ENCODE measurements at regions not wholly inside any gene's neighbourhood (a gene's known extent, or its start where the extent isn't known, plus 50 kb on each side); places are given as distances from the start of the nearest gene placed in this dataset.
"Not testable (repeated sequence)": the region's sequence is repeated elsewhere in the genome, so short reads cannot be mapped to it uniquely, and the experiment has no call there.

DNA sequence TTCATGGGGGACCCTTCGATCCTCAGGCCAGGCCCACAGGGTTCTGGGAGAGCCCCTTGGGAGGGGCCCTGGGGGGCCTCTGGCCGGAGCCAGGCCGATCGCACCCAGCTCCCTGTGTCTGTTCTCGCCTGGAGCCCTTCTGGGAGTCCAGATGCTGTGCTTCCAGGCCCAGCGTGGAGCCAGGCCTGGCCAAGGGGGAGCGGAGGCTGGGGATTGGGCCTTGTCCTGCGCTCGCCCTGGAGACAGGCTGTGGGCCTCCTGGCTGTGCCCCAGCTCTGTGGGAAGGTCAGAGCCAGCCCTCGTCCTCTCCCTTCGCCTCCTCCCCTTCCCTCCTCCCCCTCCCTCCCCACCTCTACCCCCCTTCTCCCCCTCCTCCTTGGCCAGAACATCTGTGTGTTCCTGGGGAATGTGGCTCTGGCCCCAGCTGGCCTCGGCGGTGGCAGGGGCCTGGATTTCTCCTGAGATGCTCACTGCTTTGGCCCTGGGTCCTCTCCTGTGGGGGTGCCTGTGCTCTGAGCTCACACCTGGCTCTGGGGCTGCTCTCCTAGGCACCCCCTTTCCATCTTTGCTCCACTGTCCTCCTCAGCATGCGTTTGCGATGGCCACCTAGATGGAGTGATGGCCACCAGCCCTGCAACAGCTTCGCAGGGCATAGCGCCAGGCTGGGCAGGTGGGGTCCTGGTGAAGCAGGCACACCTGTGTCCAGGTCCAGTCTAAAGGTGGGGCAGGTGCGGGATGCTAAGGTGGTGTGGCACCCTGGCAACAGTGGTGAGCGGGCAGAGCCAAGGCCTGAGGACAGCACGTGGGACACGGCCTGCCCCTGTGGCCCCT lies 90.6 kb upstream of the CIBAR2 start:
- H2AFZ ChIP-seq (ENCODE audit: low read length): no peak overlapping the region
- no peaks in the 10 kb centered on the region for H3K36me3 ChIP-seq (ENCODE audit: insufficient read depth, low read length)
- H3K9me3 ChIP-seq (ENCODE audit: insufficient read depth, low read depth, low read length): no peaks in the 10 kb centered on the region
- H3K4me2 ChIP-seq (ENCODE audit: low read depth, low read length, poor library complexity, severe bottlenecking): no peak overlapping the region
- H3K27me3 ChIP-seq (ENCODE audit: insufficient read depth, low read length, poor library complexity, severe bottlenecking): no peaks in the 10 kb centered on the region
- TF ChIP-seq EZH2phosphoT487 (IDR thresholded peaks at IDR 0.05; ENCODE audit: borderline replicate concordance): no peak
- TF ChIP-seq, protein P1, sequence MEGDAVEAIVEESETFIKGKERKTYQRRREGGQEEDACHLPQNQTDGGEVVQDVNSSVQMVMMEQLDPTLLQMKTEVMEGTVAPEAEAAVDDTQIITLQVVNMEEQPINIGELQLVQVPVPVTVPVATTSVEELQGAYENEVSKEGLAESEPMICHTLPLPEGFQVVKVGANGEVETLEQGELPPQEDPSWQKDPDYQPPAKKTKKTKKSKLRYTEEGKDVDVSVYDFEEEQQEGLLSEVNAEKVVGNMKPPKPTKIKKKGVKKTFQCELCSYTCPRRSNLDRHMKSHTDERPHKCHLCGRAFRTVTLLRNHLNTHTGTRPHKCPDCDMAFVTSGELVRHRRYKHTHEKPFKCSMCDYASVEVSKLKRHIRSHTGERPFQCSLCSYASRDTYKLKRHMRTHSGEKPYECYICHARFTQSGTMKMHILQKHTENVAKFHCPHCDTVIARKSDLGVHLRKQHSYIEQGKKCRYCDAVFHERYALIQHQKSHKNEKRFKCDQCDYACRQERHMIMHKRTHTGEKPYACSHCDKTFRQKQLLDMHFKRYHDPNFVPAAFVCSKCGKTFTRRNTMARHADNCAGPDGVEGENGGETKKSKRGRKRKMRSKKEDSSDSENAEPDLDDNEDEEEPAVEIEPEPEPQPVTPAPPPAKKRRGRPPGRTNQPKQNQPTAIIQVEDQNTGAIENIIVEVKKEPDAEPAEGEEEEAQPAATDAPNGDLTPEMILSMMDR (conservative IDR thresholded peaks at IDR 0.05; ENCODE audit: low read length): no peak
- no peak overlapping the region for H3K9ac ChIP-seq (ENCODE audit: low read depth, low read length, poor library complexity, severe bottlenecking)
- no peaks in the 10 kb centered on the region for H4K20me1 ChIP-seq (ENCODE audit: insufficient read depth, low read length, poor library complexity, severe bottlenecking)
- H3K4me1 ChIP-seq (ENCODE audit: insufficient read depth, low read length, poor library complexity, severe bottlenecking): no peaks in the 10 kb centered on the region
- no peaks in the 10 kb centered on the region for H3K9me2 ChIP-seq (replicated peaks; ENCODE audit: low read depth, low read length)
- H3K79me2 ChIP-seq (ENCODE audit: insufficient read depth, low read length): no peaks in the 10 kb centered on the region
- H3K4me3 ChIP-seq (ENCODE audit: low read length, poor library complexity, severe bottlenecking): no peak overlapping the region
- H3F3A ChIP-seq (ENCODE audit: low read depth): no peaks in the 10 kb centered on the region

DNA sequence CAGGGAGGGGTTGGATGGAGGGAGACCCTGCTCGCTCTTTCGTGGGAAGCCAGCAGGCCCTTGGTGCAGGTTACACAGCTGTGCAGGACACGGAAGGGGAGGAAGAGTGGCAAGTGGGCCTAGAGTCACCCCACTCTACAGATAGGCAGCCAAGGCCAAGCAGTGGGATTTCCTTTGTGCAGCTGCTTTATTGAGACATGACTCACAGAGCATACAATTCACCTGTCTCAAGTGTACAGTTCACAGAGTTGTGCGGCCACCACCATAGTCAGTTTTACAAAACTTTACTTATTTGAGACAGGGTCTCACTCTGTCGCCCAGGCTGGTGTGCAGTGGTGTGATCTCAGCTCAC lies 91.2 kb upstream of the CIBAR2 start:
- Histone ChIP-seq H3K4me2 (ENCODE audit: low read depth, low read length, poor library complexity, severe bottlenecking) (no peak overlapping the region), H4K20me1 (ENCODE audit: insufficient read depth, low read length, poor library complexity, severe bottlenecking) (no peaks in the 10 kb centered on the region), H3K79me2 (ENCODE audit: insufficient read depth, low read length) (no peaks in the 10 kb centered on the region), H3K36me3 (ENCODE audit: insufficient read depth, low read length) (no peaks in the 10 kb centered on the region), H3K9me3 (ENCODE audit: insufficient read depth, low read depth, low read length) (no peaks in the 10 kb centered on the region), H3K4me3 (ENCODE audit: low read length, poor library complexity, severe bottlenecking) (no peak overlapping the region), H3F3A (ENCODE audit: low read depth) (no peaks in the 10 kb centered on the region), H3K4me1 (ENCODE audit: insufficient read depth, low read length, poor library complexity, severe bottlenecking) (no peaks in the 10 kb centered on the region), H3K9me2 (replicated peaks; ENCODE audit: low read depth, low read length) (no peaks in the 10 kb centered on the region), H2AFZ (ENCODE audit: low read length) (no peak overlapping the region), H3K9ac (ENCODE audit: low read depth, low read length, poor library complexity, severe bottlenecking) (no peak overlapping the region), H3K27me3 (ENCODE audit: insufficient read depth, low read length, poor library complexity, severe bottlenecking) (no peaks in the 10 kb centered on the region)
- no peak for TF ChIP-seq EZH2phosphoT487 (IDR thresholded peaks at IDR 0.05; ENCODE audit: borderline replicate concordance)
- TF ChIP-seq, protein P1 (conservative IDR thresholded peaks at IDR 0.05; ENCODE audit: low read length): no peak

DNA sequence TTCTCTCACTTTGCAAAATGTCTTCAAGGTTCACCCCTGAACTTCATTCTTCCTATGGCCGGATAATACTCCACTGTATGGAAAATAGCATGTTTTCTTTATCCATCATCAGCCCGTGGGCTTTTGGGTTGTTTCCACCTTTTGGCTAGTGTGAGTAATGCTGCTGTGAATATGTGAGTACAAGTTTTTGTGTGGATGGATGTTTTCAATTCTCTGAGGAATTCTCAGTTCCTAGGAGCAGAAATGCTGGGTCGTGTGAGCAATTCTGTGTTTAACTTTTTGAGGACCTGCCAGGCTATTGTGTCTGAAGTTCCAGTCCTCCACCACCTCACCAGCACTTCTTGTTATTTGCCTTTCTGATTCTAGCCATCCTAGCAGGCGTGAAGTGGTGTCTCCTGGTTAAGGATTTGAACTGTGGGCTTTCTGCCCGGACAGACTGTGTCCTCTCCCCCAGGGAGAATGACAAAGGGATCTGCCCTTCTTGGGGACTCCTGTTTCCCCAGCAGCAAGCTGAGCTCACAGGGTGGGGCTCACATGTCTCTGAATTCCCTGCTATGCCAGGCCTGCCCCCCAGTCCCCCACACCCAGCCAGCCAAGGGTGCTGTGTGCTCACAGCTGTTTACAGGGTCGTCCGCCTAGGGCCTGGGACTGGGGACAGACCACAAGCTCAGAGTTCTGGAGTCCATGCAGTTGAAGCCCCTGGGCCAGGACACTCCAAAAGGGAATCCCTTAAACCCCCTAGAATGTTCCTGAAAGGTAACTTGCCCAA lies 92.2 kb upstream of the CIBAR2 start:
- no peak overlapping the region for H3K4me2 ChIP-seq (ENCODE audit: low read depth, low read length, poor library complexity, severe bottlenecking)
- no peak overlapping the region for H3K9ac ChIP-seq (ENCODE audit: low read depth, low read length, poor library complexity, severe bottlenecking)
- H3K27me3 ChIP-seq (ENCODE audit: insufficient read depth, low read length, poor library complexity, severe bottlenecking): no peaks in the 10 kb centered on the region
- no peaks in the 10 kb centered on the region for H3F3A ChIP-seq (ENCODE audit: low read depth)
- H3K9me2 ChIP-seq (replicated peaks; ENCODE audit: low read depth, low read length): no peaks in the 10 kb centered on the region
- no peak overlapping the region for H3K4me3 ChIP-seq (ENCODE audit: low read length, poor library complexity, severe bottlenecking)
- no peak overlapping the region for H2AFZ ChIP-seq (ENCODE audit: low read length)
- no peaks in the 10 kb centered on the region for H3K79me2 ChIP-seq (ENCODE audit: insufficient read depth, low read length)
- no peaks in the 10 kb centered on the region for H3K9me3 ChIP-seq (ENCODE audit: insufficient read depth, low read depth, low read length)
- no peaks in the 10 kb centered on the region for H3K4me1 ChIP-seq (ENCODE audit: insufficient read depth, low read length, poor library complexity, severe bottlenecking)
- TF ChIP-seq, protein P1 (conservative IDR thresholded peaks at IDR 0.05; ENCODE audit: low read length): no peak
- no peak for TF ChIP-seq EZH2phosphoT487 (IDR thresholded peaks at IDR 0.05; ENCODE audit: borderline replicate concordance)
- H3K36me3 ChIP-seq (ENCODE audit: insufficient read depth, low read length): no peaks in the 10 kb centered on the region
- no peaks in the 10 kb centered on the region for H4K20me1 ChIP-seq (ENCODE audit: insufficient read depth, low read length, poor library complexity, severe bottlenecking)

DNA sequence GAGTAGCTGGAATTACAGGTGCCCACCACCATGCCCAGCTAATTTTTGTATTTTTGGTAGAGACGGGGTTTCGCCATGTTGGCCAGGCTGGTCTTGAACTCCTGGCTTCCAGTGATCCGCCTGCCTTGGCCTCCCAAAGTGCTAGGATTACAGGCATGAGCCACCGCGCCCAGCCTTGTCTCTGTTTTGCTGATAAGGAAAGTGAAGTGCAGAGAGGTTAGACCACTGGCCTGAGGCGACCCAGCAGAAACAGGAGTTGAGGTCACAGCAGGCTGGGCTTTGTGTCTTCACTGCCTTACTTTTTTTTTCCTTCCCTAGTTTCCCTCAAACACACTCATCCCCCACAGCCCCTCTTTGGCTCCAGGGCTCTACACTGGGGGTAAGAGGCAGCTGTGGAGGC lies 93.0 kb upstream of the CIBAR2 start:
- H4K20me1 ChIP-seq (ENCODE audit: insufficient read depth, low read length, poor library complexity, severe bottlenecking); H3K36me3 ChIP-seq (ENCODE audit: insufficient read depth, low read length); H3K4me3 ChIP-seq (ENCODE audit: low read length, poor library complexity, severe bottlenecking); H3K9me2 ChIP-seq (replicated peaks; ENCODE audit: low read depth, low read length); H3K9ac ChIP-seq (ENCODE audit: low read depth, low read length, poor library complexity, severe bottlenecking); H3K4me2 ChIP-seq (ENCODE audit: low read depth, low read length, poor library complexity, severe bottlenecking); H3K9me3 ChIP-seq (ENCODE audit: insufficient read depth, low read depth, low read length); H3K4me1 ChIP-seq (ENCODE audit: insufficient read depth, low read length, poor library complexity, severe bottlenecking); H3F3A ChIP-seq (ENCODE audit: low read depth); H3K27me3 ChIP-seq (ENCODE audit: insufficient read depth, low read length, poor library complexity, severe bottlenecking); H3K79me2 ChIP-seq (ENCODE audit: insufficient read depth, low read length); H2AFZ ChIP-seq (ENCODE audit: low read length): not testable (repeated sequence)

All from Loucy (cell line).